ENCODE measurements at regions not wholly inside any gene's neighbourhood (a gene's known extent, or its start where the extent isn't known, plus 50 kb on each side); places are given as distances from the start of the nearest gene placed in this dataset.

DNA sequence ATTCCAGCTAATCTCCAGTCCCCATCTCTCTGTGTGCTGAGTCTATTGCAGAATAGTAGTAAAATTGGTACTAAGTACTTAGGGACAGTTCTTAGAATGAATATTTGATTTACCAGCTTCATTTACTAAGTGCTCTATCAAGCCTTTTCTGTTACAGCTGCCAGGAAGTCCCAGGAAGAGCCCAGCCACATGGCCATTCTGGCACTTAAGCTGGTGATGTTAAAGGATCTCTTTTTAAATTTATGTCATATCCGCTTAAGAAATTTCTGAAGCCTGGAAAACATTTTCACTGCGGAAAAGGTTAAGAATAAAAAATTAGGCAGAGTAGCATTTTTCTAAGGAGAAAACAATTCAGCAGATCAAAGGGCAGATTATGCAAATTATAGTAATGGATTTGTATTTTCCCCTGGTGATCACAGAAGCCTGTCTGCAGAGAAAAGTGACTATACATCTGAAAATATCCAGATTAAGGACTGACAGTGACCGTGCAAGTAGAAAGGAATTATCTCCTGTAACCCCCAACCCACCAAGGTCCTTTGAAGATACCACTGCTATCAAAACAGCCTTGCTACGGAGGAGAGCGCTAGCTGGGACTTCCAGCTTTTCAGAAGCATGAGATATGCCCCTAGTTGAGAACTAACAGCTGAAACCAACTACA lies 260.8 kb downstream of the SH3BP4 start:
- TF ChIP-seq, protein P1, sequence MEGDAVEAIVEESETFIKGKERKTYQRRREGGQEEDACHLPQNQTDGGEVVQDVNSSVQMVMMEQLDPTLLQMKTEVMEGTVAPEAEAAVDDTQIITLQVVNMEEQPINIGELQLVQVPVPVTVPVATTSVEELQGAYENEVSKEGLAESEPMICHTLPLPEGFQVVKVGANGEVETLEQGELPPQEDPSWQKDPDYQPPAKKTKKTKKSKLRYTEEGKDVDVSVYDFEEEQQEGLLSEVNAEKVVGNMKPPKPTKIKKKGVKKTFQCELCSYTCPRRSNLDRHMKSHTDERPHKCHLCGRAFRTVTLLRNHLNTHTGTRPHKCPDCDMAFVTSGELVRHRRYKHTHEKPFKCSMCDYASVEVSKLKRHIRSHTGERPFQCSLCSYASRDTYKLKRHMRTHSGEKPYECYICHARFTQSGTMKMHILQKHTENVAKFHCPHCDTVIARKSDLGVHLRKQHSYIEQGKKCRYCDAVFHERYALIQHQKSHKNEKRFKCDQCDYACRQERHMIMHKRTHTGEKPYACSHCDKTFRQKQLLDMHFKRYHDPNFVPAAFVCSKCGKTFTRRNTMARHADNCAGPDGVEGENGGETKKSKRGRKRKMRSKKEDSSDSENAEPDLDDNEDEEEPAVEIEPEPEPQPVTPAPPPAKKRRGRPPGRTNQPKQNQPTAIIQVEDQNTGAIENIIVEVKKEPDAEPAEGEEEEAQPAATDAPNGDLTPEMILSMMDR (IDR thresholded peaks at IDR 0.05; ENCODE audit: low read depth, low read length), result no peak
- H3K27me3 ChIP-seq (ENCODE audit: insufficient read depth, low read depth, severe bottlenecking), result no peaks in the 10 kb centered on the region
- no peak overlapping the region for H3K4me3 ChIP-seq (ENCODE audit: low read depth, low read length)
- no peaks in the 10 kb centered on the region for H3K9me3 ChIP-seq (ENCODE audit: severe bottlenecking)
- peak; percentile 25 for DNase-seq
- H3K27ac ChIP-seq, result peak overlapping the region; percentile 22; the same call in 1 of the 2 replicates
- no peaks in the 10 kb centered on the region for H3K36me3 ChIP-seq

DNA sequence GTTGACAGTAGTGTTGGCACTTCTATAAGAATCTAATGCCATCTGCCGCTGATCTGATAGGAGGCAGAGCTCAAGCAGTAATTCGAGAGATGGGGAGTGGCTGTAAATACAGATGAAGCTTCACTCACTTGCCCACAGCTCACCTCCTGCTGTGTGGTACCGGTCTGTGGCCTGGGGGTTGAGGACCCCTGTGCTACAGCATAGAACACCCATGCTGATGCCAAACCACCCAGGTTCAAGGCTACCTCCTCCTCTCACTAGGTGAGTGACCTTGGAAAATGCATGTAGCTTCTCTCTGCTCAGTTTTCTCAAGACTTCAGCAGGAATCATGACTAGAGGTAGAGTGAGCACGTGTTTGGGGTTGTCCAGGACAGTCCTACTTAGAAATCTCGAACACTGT lies 263.4 kb downstream of the SH3BP4 start:
- TF ChIP-seq, protein P1 (IDR thresholded peaks at IDR 0.05; ENCODE audit: low read depth, low read length), result no peak
- H3K27ac ChIP-seq, result no peak overlapping the region
- H3K27me3 ChIP-seq (ENCODE audit: insufficient read depth, low read depth, severe bottlenecking), result no peaks in the 10 kb centered on the region
- H3K9me3 ChIP-seq (ENCODE audit: severe bottlenecking), result no peaks in the 10 kb centered on the region
- H3K36me3 ChIP-seq, result no peaks in the 10 kb centered on the region
- no peak for DNase-seq
- H3K4me3 ChIP-seq (ENCODE audit: low read depth, low read length), result no peak overlapping the region

DNA sequence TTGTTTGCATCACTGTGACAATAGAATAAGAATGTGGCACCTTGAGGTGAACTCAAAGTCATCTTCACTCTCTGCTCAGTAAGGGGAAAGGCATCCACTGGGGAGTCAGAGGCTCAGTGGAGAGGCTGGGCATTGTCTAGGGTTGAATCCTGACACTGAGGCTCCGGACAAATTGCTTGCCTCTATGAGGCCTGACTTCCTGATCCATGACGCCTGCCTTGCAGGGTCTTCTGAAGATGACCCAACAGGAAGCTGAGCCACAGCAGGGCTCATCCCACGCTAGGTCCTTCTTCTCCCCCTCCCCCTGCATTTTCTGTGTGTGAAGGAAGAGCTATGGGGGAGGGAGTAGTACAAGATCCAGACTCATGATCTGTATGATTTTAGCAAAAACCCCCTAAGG lies 265.1 kb downstream of the SH3BP4 start:
- TF ChIP-seq, protein P1 (IDR thresholded peaks at IDR 0.05; ENCODE audit: low read depth, low read length), result no peak
- H3K9me3 ChIP-seq (ENCODE audit: severe bottlenecking), result no peaks in the 10 kb centered on the region
- no peak overlapping the region for H3K4me3 ChIP-seq (ENCODE audit: low read depth, low read length)
- no peaks in the 10 kb centered on the region for H3K36me3 ChIP-seq
- no peak for DNase-seq
- H3K27ac ChIP-seq, result no peak overlapping the region
- no peaks in the 10 kb centered on the region for H3K27me3 ChIP-seq (ENCODE audit: insufficient read depth, low read depth, severe bottlenecking)

DNA sequence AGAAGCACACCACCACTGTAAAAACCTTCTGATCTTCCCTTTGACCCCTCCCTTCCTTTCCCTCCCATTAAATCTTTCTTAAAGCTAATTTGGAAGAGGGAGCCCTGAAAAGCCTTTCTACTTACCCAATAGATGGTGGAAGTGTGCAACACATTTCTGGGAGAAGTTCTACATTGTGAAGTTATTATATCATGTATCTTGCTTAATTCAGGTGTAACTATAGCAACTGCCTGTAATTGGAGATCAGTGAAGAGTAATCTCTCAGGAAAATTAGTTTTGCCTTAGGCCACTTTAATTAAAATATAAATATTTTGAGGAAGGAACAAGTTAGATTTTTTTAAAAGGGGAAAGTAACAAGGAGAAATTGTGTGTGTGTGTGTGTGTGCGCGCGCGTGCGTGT lies 266.0 kb downstream of the SH3BP4 start:
- Histone ChIP-seq H3K9me3 (ENCODE audit: severe bottlenecking) (no peaks in the 10 kb centered on the region), H3K27me3 (ENCODE audit: insufficient read depth, low read depth, severe bottlenecking) (no peaks in the 10 kb centered on the region), H3K36me3 (no peaks in the 10 kb centered on the region), H3K4me3 (ENCODE audit: low read depth, low read length) (no peak overlapping the region), H3K27ac (no peak overlapping the region)
- TF ChIP-seq, protein P1 (IDR thresholded peaks at IDR 0.05; ENCODE audit: low read depth, low read length), result no peak
- no peak for DNase-seq

DNA sequence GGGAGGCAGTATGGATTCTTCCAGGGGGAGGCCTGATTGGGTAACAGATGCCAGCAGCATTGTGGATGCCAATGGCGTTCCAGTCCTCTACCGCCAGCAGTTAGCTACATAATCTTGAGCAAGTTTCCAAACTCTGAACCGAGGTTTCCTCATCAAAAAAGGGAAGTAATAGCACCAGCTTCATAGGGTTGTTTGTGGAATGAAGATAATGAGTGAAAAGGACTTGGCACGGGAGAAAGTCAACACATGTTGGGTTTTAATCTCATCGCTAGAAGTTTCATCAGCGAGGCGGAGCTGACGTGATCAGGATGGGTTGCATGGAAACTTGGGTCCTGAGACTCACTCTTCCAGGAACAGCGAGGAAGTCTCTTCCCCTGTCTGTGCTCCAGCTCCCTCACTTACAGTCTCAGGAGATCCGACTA lies 266.7 kb downstream of the SH3BP4 start:
- Histone ChIP-seq H3K27me3 (ENCODE audit: insufficient read depth, low read depth, severe bottlenecking) (no peaks in the 10 kb centered on the region), H3K9me3 (ENCODE audit: severe bottlenecking) (no peaks in the 10 kb centered on the region), H3K36me3 (no peaks in the 10 kb centered on the region), H3K27ac (no peak overlapping the region), H3K4me3 (ENCODE audit: low read depth, low read length) (no peak overlapping the region)
- TF ChIP-seq, protein P1 (IDR thresholded peaks at IDR 0.05; ENCODE audit: low read depth, low read length), result no peak
- no peak for DNase-seq

DNA sequence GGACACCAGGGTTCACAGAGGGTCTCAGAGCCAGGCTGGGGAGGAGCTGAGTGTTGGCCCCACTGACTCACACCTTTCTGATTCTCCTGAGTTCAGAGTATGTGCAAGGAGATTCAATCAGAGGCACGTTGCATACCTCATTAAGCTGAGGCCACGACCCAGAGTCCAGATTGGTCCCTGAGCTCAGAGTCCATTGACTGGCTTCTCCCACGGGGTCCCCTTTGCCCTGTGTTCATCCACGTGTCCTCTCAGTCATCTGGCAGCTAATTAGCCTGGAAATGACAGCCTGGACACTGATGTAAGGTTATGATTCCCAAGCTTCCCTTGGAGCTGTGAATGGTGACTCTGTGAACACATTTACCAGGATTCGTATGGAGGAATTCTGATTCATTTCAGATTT lies 267.2 kb downstream of the SH3BP4 start:
- Histone ChIP-seq H3K9me3 (ENCODE audit: severe bottlenecking) (no peaks in the 10 kb centered on the region), H3K27ac (no peak overlapping the region), H3K27me3 (ENCODE audit: insufficient read depth, low read depth, severe bottlenecking) (no peaks in the 10 kb centered on the region), H3K36me3 (no peaks in the 10 kb centered on the region), H3K4me3 (ENCODE audit: low read depth, low read length) (no peak overlapping the region)
- DNase-seq, result no peak
- TF ChIP-seq, protein P1 (IDR thresholded peaks at IDR 0.05; ENCODE audit: low read depth, low read length), result no peak

Data from WERI-Rb-1 (cell line).